PFSK-1 (cell line): ENCODE measurements at regions not wholly inside any gene's neighbourhood (a gene's known extent, or its start where the extent isn't known, plus 50 kb on each side); places are given as distances from the start of the nearest gene placed in this dataset.

Source experiments
- FOXP2 ChIP-seq: optimal IDR thresholded peaks from 2 replicates; pipeline ENCODE3; 2011; ENCODE audit warnings: borderline replicate concordance, control low read depth, inconsistent platforms; ENCODE audit not compliant: insufficient read depth; ENCODE audit errors: extremely low read length, extremely low read depth
- POLR2AphosphoS5 ChIP-seq: IDR thresholded peaks from 2 replicates; pipeline ENCODE4 v1.6.1; 2012; ENCODE audit warnings: low read depth, mild to moderate bottlenecking, control low read depth, low read length, moderate library complexity
- SIN3A ChIP-seq: IDR thresholded peaks from 2 replicates; pipeline ENCODE4 v1.6.1; 2012; ENCODE audit warnings: mild to moderate bottlenecking, low read length, moderate library complexity, borderline replicate concordance; ENCODE audit not compliant: insufficient read depth
- TAF1 ChIP-seq: IDR thresholded peaks from 2 replicates; pipeline ENCODE4 v1.6.1; 2012; ENCODE audit warnings: low read length, control low read depth, borderline replicate concordance; ENCODE audit not compliant: insufficient read depth
- TF ChIP-seq, protein P1 (sequence below), 2 experiments: IDR thresholded peaks; 2 replicates each; pipeline versions ENCODE4 v1.6.1 to v1.8.0; 2011 to 2012; ENCODE audit warnings: low read depth in 2 of 2, low read length in 2 of 2, control low read depth in 1 of 2, inconsistent platforms in 1 of 2, mild to moderate bottlenecking in 1 of 2, moderate library complexity in 1 of 2; ENCODE audit not compliant: insufficient read depth in 1 of 2

- no peak for TF ChIP-seq POLR2AphosphoS5
- TF ChIP-seq, protein P1, sequence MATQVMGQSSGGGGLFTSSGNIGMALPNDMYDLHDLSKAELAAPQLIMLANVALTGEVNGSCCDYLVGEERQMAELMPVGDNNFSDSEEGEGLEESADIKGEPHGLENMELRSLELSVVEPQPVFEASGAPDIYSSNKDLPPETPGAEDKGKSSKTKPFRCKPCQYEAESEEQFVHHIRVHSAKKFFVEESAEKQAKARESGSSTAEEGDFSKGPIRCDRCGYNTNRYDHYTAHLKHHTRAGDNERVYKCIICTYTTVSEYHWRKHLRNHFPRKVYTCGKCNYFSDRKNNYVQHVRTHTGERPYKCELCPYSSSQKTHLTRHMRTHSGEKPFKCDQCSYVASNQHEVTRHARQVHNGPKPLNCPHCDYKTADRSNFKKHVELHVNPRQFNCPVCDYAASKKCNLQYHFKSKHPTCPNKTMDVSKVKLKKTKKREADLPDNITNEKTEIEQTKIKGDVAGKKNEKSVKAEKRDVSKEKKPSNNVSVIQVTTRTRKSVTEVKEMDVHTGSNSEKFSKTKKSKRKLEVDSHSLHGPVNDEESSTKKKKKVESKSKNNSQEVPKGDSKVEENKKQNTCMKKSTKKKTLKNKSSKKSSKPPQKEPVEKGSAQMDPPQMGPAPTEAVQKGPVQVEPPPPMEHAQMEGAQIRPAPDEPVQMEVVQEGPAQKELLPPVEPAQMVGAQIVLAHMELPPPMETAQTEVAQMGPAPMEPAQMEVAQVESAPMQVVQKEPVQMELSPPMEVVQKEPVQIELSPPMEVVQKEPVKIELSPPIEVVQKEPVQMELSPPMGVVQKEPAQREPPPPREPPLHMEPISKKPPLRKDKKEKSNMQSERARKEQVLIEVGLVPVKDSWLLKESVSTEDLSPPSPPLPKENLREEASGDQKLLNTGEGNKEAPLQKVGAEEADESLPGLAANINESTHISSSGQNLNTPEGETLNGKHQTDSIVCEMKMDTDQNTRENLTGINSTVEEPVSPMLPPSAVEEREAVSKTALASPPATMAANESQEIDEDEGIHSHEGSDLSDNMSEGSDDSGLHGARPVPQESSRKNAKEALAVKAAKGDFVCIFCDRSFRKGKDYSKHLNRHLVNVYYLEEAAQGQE (IDR thresholded peaks at IDR 0.05; ENCODE audit: insufficient read depth in 1 of 2, low read depth in 2 of 2, low read length in 2 of 2) = no peak
- TF ChIP-seq TAF1 = no peak
- no peak for TF ChIP-seq SIN3A
- TF ChIP-seq FOXP2 = no peak
These were observed 94.4 kb upstream of the MEIS1 start for GRCh38 chr2:66340521-66340920.
